ENCODE measurements at regions not wholly inside any gene's neighbourhood (a gene's known extent, or its start where the extent isn't known, plus 50 kb on each side); places are given as distances from the start of the nearest gene placed in this dataset.
"Not testable (repeated sequence)": the region's sequence is repeated elsewhere in the genome, so short reads cannot be mapped to it uniquely, and the experiment has no call there.

GRCh38 chr6:115190534-115190933 is 847.7 kb upstream of the HS3ST5 start:
- intact Hi-C loops (cut with micrococcal nuclease; ENCODE audit: unreplicated experiment) (no loop called here), in situ Hi-C loops (cut with HindIII; ENCODE audit: low pct_unique_long_range_greater_than_20kb, low sequenced_read_pairs) (no loop called here)
- Histone ChIP-seq H3K27ac (ENCODE audit: low read length) (no peak overlapping the region), H3K4me1 (ENCODE audit: control insufficient read depth, insufficient read depth, low read length) (no peaks in the 10 kb centered on the region), H3K36me3 (ENCODE audit: control insufficient read depth, insufficient read depth, low read length) (no peaks in the 10 kb centered on the region), H3K4me3 (ENCODE audit: low read depth in 2 of 2, low read length in 2 of 2) (no peak overlapping the region), H3K27me3 (ENCODE audit: control insufficient read depth, insufficient read depth, low read length) (no peaks in the 10 kb centered on the region), H3K9me3 (ENCODE audit: control insufficient read depth, insufficient read depth, low read depth, low read length) (0 out of 2 replicates have a peak, but pooled peaks cover 2% of the 10 kb centered on the region)
- ATAC-seq (no peak), DNase-seq (ENCODE audit: low read depth, low spot score) (no peak)
- ChIA-PET POLR2A (no interaction called here), CTCF (no interaction called here)
- BruUV-seq (replicated peaks): no TSS peak
- no peak for TF ChIP-seq POLR2AphosphoS5 (IDR thresholded peaks at IDR 0.05; ENCODE audit: low read depth, low read length)
- no peak for TF ChIP-seq TCF7L2 (IDR thresholded peaks at IDR 0.05; ENCODE audit: low read depth, low read length)
- TF ChIP-seq, protein P1, sequence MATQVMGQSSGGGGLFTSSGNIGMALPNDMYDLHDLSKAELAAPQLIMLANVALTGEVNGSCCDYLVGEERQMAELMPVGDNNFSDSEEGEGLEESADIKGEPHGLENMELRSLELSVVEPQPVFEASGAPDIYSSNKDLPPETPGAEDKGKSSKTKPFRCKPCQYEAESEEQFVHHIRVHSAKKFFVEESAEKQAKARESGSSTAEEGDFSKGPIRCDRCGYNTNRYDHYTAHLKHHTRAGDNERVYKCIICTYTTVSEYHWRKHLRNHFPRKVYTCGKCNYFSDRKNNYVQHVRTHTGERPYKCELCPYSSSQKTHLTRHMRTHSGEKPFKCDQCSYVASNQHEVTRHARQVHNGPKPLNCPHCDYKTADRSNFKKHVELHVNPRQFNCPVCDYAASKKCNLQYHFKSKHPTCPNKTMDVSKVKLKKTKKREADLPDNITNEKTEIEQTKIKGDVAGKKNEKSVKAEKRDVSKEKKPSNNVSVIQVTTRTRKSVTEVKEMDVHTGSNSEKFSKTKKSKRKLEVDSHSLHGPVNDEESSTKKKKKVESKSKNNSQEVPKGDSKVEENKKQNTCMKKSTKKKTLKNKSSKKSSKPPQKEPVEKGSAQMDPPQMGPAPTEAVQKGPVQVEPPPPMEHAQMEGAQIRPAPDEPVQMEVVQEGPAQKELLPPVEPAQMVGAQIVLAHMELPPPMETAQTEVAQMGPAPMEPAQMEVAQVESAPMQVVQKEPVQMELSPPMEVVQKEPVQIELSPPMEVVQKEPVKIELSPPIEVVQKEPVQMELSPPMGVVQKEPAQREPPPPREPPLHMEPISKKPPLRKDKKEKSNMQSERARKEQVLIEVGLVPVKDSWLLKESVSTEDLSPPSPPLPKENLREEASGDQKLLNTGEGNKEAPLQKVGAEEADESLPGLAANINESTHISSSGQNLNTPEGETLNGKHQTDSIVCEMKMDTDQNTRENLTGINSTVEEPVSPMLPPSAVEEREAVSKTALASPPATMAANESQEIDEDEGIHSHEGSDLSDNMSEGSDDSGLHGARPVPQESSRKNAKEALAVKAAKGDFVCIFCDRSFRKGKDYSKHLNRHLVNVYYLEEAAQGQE (IDR thresholded peaks at IDR 0.05; ENCODE audit: insufficient read depth in 1 of 2, low read depth in 2 of 2, low read length in 1 of 2): no peak
- TF ChIP-seq, protein P2, sequence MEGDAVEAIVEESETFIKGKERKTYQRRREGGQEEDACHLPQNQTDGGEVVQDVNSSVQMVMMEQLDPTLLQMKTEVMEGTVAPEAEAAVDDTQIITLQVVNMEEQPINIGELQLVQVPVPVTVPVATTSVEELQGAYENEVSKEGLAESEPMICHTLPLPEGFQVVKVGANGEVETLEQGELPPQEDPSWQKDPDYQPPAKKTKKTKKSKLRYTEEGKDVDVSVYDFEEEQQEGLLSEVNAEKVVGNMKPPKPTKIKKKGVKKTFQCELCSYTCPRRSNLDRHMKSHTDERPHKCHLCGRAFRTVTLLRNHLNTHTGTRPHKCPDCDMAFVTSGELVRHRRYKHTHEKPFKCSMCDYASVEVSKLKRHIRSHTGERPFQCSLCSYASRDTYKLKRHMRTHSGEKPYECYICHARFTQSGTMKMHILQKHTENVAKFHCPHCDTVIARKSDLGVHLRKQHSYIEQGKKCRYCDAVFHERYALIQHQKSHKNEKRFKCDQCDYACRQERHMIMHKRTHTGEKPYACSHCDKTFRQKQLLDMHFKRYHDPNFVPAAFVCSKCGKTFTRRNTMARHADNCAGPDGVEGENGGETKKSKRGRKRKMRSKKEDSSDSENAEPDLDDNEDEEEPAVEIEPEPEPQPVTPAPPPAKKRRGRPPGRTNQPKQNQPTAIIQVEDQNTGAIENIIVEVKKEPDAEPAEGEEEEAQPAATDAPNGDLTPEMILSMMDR (IDR thresholded peaks at IDR 0.05): no peak
- TF ChIP-seq SIN3A (IDR thresholded peaks at IDR 0.05; ENCODE audit: borderline replicate concordance, insufficient read depth, low read depth, low read length): no peak

DNA sequence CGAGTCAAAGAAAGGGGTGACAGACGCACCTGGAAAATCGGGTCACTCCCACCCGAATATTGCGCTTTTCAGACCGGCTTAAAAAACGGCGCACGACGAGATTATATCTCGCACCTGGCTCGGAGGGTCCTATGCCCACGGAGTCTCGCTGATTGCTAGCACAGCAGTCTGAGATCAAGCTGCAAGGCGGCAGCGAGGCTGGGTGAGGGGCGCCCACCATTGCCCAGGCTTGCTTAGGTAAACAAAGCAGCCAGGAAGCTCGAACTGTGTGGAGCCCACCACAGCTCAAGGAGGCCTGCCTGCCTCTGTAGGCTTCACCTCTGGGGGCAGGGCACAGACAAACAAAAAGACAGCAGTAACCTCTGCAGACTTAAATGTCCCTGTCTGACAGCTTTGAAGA is 832.6 kb upstream of the HS3ST5 start:
- H3K4me1 ChIP-seq (ENCODE audit: control insufficient read depth, insufficient read depth, low read length); in situ Hi-C loops (cut with HindIII; ENCODE audit: low pct_unique_long_range_greater_than_20kb, low sequenced_read_pairs): not testable (repeated sequence)

DNA sequence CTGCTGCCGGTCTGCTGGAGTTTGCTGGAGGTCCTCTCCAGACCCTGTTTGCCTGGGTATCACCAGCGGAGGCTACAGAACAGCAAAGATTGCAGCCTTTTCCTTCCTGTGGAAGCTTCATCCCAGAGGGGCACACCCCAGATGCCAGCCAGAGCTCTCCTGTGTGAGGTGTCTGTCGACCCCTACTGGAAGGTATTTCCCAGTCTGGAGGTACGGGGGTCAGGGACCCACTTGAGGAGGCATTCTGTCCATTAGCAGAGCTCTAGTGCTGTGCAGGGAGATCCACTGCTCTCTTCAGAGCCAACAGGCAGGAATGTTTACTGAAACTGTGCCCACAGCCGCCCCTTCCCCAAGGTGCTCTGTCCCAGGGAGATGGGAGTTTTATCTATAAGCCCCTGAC is 823.1 kb upstream of the HS3ST5 start:
- H3K27ac ChIP-seq (ENCODE audit: low read length); intact Hi-C loops (cut with micrococcal nuclease; ENCODE audit: unreplicated experiment); H3K4me3 ChIP-seq (ENCODE audit: low read depth in 2 of 2, low read length in 2 of 2); ATAC-seq; POLR2A ChIA-PET; H3K9me3 ChIP-seq (ENCODE audit: control insufficient read depth, insufficient read depth, low read depth, low read length); in situ Hi-C loops (cut with HindIII; ENCODE audit: low pct_unique_long_range_greater_than_20kb, low sequenced_read_pairs); CTCF ChIA-PET; H3K4me1 ChIP-seq (ENCODE audit: control insufficient read depth, insufficient read depth, low read length); H3K27me3 ChIP-seq (ENCODE audit: control insufficient read depth, insufficient read depth, low read length); BruUV-seq (replicated peaks); DNase-seq (ENCODE audit: low read depth, low spot score); H3K36me3 ChIP-seq (ENCODE audit: control insufficient read depth, insufficient read depth, low read length): not testable (repeated sequence)

More for the DNA sequence above, 832.6 kb upstream of the HS3ST5 start:
- CTCF ChIA-PET; H3K4me3 ChIP-seq (ENCODE audit: low read depth in 2 of 2, low read length in 2 of 2); POLR2A ChIA-PET; ATAC-seq; H3K27me3 ChIP-seq (ENCODE audit: control insufficient read depth, insufficient read depth, low read length); DNase-seq (ENCODE audit: low read depth, low spot score); H3K36me3 ChIP-seq (ENCODE audit: control insufficient read depth, insufficient read depth, low read length); H3K27ac ChIP-seq (ENCODE audit: low read length); BruUV-seq (replicated peaks); intact Hi-C loops (cut with micrococcal nuclease; ENCODE audit: unreplicated experiment): not testable (repeated sequence)
- H3K9me3 ChIP-seq (ENCODE audit: control insufficient read depth, insufficient read depth, low read depth, low read length): peaks cover 10% of the 10 kb centered on the region; the same call in 1 of the 2 replicates
